ENCODE measurements at regions not wholly inside any gene's neighbourhood (a gene's known extent, or its start where the extent isn't known, plus 50 kb on each side); places are given as distances from the start of the nearest gene placed in this dataset.

- TF ChIP-seq CTCF (IDR thresholded peaks at IDR 0.05) (no peak), ZFX (IDR thresholded peaks at IDR 0.05; ENCODE audit: borderline replicate concordance) (no peak)
Observed at GRCh38 chr5:19210886-19211285, 777.1 kb downstream of the CDH18 start.

Data from 22Rv1 (cell line).